ENCODE measurements at regions not wholly inside any gene's neighbourhood (a gene's known extent, or its start where the extent isn't known, plus 50 kb on each side); places are given as distances from the start of the nearest gene placed in this dataset.

- ATAC-seq = no peak
- H3K79me2 ChIP-seq (ENCODE audit: insufficient read depth, low read length) = no peaks in the 10 kb centered on the region
- no peaks in the 10 kb centered on the region for H3K4me1 ChIP-seq (ENCODE audit: insufficient read depth, low read length)
- no peak overlapping the region for H3K9ac ChIP-seq (ENCODE audit: insufficient read depth, low read depth, low read length)
- ChIA-PET CTCF (ENCODE audit: low intra/inter-chr PET ratio, low total read pairs) (no interaction called here), POLR2A (no interaction called here)
- no peaks in the 10 kb centered on the region for H4K20me1 ChIP-seq (ENCODE audit: insufficient read depth, low read length)
- H3K27me3 ChIP-seq (ENCODE audit: control insufficient read depth in 1 of 2, insufficient read depth in 2 of 2, low read length in 2 of 2) = no peaks in the 10 kb centered on the region
- H3K36me3 ChIP-seq (replicated peaks in 1 of 2; ENCODE audit: control insufficient read depth in 1 of 2, insufficient read depth in 2 of 2, low read length in 2 of 2) = no peaks in the 10 kb centered on the region
- H2AFZ ChIP-seq (ENCODE audit: low read length) = no peak overlapping the region
- 2% methylated on average over 3 of the region's 3 CpGs for WGBS (ENCODE audit: low lambda C conversion rate)
- intact Hi-C loops (cut with micrococcal nuclease; ENCODE audit: unreplicated experiment) = loop anchor here (10.0 kb wide), 1 partner anchor 112 kb away; no protein-coding TSS in a partner anchor
- TF ChIP-seq FOXO1 (CRISPR knock-in tag; IDR thresholded peaks at IDR 0.05) (no peak), BORCS8-MEF2B (CRISPR knock-in tag; IDR thresholded peaks at IDR 0.05) (no peak), HMG20B (CRISPR knock-in tag; conservative IDR thresholded peaks at IDR 0.05) (no peak), FOXJ3 (CRISPR knock-in tag; IDR thresholded peaks at IDR 0.05; ENCODE audit: borderline replicate concordance) (no peak), ISX (CRISPR knock-in tag; conservative IDR thresholded peaks at IDR 0.05) (no peak), ZNF567 (CRISPR knock-in tag; IDR thresholded peaks at IDR 0.05; ENCODE audit: borderline replicate concordance) (no peak), ARNT (IDR thresholded peaks at IDR 0.05) (no peak), ZNF512 (CRISPR knock-in tag; IDR thresholded peaks at IDR 0.05) (no peak), RNF2 (conservative IDR thresholded peaks at IDR 0.05; ENCODE audit: low read depth) (no peak), ZNF749 (CRISPR knock-in tag; IDR thresholded peaks at IDR 0.05; ENCODE audit: borderline replicate concordance) (no peak), ZNF768 (CRISPR knock-in tag; IDR thresholded peaks at IDR 0.05) (no peak), HNRNPH1 (optimal IDR thresholded peaks at IDR 0.05; ENCODE audit: low read depth, low read length) (no peak), FLYWCH1 (CRISPR knock-in tag; IDR thresholded peaks at IDR 0.05) (no peak)
- TF ChIP-seq, protein P1, sequence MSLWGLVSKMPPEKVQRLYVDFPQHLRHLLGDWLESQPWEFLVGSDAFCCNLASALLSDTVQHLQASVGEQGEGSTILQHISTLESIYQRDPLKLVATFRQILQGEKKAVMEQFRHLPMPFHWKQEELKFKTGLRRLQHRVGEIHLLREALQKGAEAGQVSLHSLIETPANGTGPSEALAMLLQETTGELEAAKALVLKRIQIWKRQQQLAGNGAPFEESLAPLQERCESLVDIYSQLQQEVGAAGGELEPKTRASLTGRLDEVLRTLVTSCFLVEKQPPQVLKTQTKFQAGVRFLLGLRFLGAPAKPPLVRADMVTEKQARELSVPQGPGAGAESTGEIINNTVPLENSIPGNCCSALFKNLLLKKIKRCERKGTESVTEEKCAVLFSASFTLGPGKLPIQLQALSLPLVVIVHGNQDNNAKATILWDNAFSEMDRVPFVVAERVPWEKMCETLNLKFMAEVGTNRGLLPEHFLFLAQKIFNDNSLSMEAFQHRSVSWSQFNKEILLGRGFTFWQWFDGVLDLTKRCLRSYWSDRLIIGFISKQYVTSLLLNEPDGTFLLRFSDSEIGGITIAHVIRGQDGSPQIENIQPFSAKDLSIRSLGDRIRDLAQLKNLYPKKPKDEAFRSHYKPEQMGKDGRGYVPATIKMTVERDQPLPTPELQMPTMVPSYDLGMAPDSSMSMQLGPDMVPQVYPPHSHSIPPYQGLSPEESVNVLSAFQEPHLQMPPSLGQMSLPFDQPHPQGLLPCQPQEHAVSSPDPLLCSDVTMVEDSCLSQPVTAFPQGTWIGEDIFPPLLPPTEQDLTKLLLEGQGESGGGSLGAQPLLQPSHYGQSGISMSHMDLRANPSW (CRISPR knock-in tag; IDR thresholded peaks at IDR 0.05; ENCODE audit: borderline replicate concordance) = no peak
- DNase-seq (ENCODE audit: low spot score) = no peak
- BruUV-seq (replicated peaks) = no TSS peak
- no peak for FAIRE-seq
- H3K9me3 ChIP-seq (ENCODE audit: low read length) = no peaks in the 10 kb centered on the region
- H3K4me2 ChIP-seq (ENCODE audit: low read depth, low read length) = no peak overlapping the region
- H3K4me3 ChIP-seq (replicated peaks in 1 of 3; ENCODE audit: insufficient read depth in 1 of 3, low read depth in 2 of 3, low read length in 3 of 3) = no peak overlapping the region
- in situ Hi-C loops (cut with HindIII; ENCODE audit: extremely low pct_ligation_motif_present, low pct_unique_long_range_greater_than_20kb) = no loop called here
- no peak overlapping the region for H3K27ac ChIP-seq (ENCODE audit: extremely low read length, insufficient read depth, low read length)
These were observed 399.8 kb upstream of the MAD2L1 start for GRCh38 chr4:120466429-120466828.

All from HepG2 (cell line).